ENCODE measurements at regions not wholly inside any gene's neighbourhood (a gene's known extent, or its start where the extent isn't known, plus 50 kb on each side); places are given as distances from the start of the nearest gene placed in this dataset.

DNA sequence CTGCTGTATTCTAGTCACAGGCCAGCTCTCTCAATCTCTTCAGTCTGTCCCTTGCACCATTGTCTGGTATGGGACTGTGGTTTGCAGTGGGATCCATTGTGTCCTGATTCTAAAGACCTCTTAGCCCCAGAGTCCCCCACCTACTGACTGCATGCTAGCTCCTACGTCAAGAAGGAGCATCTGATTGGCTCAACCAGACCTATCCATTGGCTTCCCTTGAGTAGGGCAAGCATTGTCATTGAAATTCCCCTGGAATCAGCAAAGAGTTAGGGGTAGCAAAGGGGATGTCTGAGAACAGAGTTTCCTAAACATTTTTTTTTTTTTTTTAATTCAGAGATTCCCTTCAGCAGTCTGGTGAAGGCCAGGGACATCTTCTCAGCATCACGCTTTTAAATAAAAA, 175.3 kb upstream of the MPHOSPH6 start:
- Mint-ChIP-seq H3K9me3 (no peaks in the 10 kb centered on the region), H3K4me1 (ENCODE audit: unreplicated experiment) (no peaks in the 10 kb centered on the region), H3K4me3 (no peak overlapping the region), H3K36me3 (no peaks in the 10 kb centered on the region), H3K27ac (no peak overlapping the region), H3K27me3 (peaks cover 14% of the 10 kb centered on the region)
- TF ChIP-seq, protein P1, sequence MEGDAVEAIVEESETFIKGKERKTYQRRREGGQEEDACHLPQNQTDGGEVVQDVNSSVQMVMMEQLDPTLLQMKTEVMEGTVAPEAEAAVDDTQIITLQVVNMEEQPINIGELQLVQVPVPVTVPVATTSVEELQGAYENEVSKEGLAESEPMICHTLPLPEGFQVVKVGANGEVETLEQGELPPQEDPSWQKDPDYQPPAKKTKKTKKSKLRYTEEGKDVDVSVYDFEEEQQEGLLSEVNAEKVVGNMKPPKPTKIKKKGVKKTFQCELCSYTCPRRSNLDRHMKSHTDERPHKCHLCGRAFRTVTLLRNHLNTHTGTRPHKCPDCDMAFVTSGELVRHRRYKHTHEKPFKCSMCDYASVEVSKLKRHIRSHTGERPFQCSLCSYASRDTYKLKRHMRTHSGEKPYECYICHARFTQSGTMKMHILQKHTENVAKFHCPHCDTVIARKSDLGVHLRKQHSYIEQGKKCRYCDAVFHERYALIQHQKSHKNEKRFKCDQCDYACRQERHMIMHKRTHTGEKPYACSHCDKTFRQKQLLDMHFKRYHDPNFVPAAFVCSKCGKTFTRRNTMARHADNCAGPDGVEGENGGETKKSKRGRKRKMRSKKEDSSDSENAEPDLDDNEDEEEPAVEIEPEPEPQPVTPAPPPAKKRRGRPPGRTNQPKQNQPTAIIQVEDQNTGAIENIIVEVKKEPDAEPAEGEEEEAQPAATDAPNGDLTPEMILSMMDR (conservative IDR thresholded peaks at IDR 0.05), result no peak
- DNase-seq (ENCODE audit: extremely low spot score, unreplicated experiment), result no peak

DNA sequence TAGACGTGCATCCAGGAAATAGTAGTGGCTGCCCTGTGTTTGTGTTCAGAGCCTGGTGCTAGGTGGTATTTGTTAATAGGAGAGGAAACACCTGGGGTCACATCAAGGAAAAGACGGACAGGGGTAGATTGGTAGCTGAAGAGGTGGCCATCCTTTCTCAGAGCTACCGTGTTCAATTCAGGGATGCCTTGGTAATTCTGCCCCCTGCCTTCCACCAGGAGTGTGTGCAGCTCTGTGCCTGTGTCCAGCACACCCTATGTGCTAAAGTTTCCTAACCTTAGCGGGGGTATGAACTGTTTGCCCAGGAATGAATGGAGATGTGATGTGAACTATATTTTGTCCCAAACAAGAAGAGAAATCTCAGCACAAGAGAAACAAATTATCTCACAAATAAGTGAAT, 174.1 kb upstream of the MPHOSPH6 start:
- TF ChIP-seq, protein P1 (conservative IDR thresholded peaks at IDR 0.05), result peak; percentile 63
- H3K27me3 Mint-ChIP-seq, result peaks cover 21% of the 10 kb centered on the region
- H3K4me3 Mint-ChIP-seq, result no peak overlapping the region
- no peak for DNase-seq (ENCODE audit: extremely low spot score, unreplicated experiment)
- H3K36me3 Mint-ChIP-seq, result no peaks in the 10 kb centered on the region
- H3K27ac Mint-ChIP-seq, result no peak overlapping the region
- no peaks in the 10 kb centered on the region for H3K4me1 Mint-ChIP-seq (ENCODE audit: unreplicated experiment)
- H3K9me3 Mint-ChIP-seq, result no peaks in the 10 kb centered on the region

DNA sequence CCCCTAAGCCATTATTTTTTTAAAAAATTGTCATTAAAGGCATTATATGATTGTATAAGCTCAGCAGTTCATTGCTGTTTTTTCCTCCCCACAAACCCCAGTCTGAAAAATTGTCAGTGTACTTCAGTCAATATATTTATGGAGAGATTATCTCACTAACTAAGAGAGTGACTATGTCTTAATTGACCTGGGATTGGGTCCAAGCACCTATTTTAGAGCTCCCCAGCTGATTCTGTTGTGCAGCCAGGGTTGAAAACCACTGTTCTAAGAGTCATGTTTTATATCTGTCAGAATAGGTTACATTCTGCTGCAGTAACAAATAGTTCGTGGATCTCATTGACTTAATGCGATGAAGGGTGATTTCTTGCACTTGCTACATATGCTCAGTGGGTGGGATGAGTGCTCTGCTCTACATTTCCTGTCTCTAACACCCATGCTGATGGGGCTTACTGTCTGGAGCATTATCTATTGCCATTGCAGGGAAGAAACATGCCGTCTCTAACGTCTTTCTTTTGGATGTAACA, 171.2 kb upstream of the MPHOSPH6 start:
- Mint-ChIP-seq H3K36me3 (no peaks in the 10 kb centered on the region), H3K27ac (no peak overlapping the region), H3K9me3 (no peaks in the 10 kb centered on the region), H3K27me3 (peaks cover 29% of the 10 kb centered on the region), H3K4me3 (no peak overlapping the region), H3K4me1 (ENCODE audit: unreplicated experiment) (no peaks in the 10 kb centered on the region)
- no peak for DNase-seq (ENCODE audit: extremely low spot score, unreplicated experiment)
- TF ChIP-seq, protein P1 (conservative IDR thresholded peaks at IDR 0.05), result no peak

DNA sequence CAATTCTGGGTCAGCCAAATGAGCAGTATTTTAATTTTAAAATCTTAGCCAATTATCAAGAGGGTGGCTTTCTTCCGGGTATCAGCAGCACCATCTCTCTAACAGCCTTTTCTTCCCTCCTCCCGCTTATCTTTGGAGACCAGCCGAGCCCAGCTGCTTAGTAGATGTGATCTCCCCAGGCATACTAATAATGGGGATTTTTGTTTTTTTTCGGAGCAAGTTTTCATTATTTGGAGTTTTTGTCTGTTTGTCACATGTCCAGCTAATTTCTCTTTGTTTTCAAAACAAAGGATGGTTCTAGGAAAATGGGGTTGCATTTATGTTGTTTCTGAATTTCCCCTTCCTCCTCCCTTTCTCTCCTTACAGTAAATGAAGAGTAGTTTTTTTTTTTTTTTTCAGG, 170.5 kb upstream of the MPHOSPH6 start:
- DNase-seq (ENCODE audit: extremely low spot score, unreplicated experiment), result no peak
- peaks cover 29% of the 10 kb centered on the region for H3K27me3 Mint-ChIP-seq
- no peaks in the 10 kb centered on the region for H3K9me3 Mint-ChIP-seq
- H3K36me3 Mint-ChIP-seq, result no peaks in the 10 kb centered on the region
- no peaks in the 10 kb centered on the region for H3K4me1 Mint-ChIP-seq (ENCODE audit: unreplicated experiment)
- no peak overlapping the region for H3K27ac Mint-ChIP-seq
- H3K4me3 Mint-ChIP-seq, result no peak overlapping the region
- TF ChIP-seq, protein P1 (conservative IDR thresholded peaks at IDR 0.05), result no peak

DNA sequence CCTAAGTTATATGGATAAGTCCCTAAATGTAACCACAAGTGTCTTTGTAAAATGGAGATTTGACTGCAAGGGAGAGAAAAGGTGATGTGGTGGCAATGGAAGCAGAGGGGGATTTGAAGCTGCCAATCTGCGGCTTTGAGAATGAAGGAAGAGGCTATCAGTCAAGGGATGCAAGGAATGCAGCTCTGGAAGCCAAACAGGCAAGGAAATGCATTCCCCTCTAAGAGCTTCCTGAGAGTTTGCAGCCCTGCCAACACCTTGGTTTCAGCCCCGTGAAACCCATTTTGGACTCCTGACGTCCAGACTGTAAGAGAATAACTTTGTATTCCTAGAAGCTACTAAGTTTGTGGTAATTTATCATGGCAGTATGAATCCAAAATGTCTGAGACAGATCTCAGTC, 167.3 kb upstream of the MPHOSPH6 start:
- Mint-ChIP-seq H3K36me3 (no peaks in the 10 kb centered on the region), H3K4me1 (ENCODE audit: unreplicated experiment) (no peaks in the 10 kb centered on the region), H3K27me3 (peaks cover 22% of the 10 kb centered on the region), H3K9me3 (no peaks in the 10 kb centered on the region), H3K27ac (no peak overlapping the region), H3K4me3 (no peak overlapping the region)
- TF ChIP-seq, protein P1 (conservative IDR thresholded peaks at IDR 0.05), result no peak
- DNase-seq (ENCODE audit: extremely low spot score, unreplicated experiment), result no peak

Data from type B pancreatic cell (in vitro differentiated cells).